ENCODE measurements at regions not wholly inside any gene's neighbourhood (a gene's known extent, or its start where the extent isn't known, plus 50 kb on each side); places are given as distances from the start of the nearest gene placed in this dataset.
"Not testable (repeated sequence)": the region's sequence is repeated elsewhere in the genome, so short reads cannot be mapped to it uniquely, and the experiment has no call there.

GRCh38 chr16:46390660-46391462 is 230.3 kb downstream of the SHCBP1 start:
- not testable (repeated sequence) for TF ChIP-seq CTCF, POLR2AphosphoS5, POLR2A (IDR thresholded peaks at IDR 0.05)
